Panc1 (cell line): ENCODE measurements at regions not wholly inside any gene's neighbourhood (a gene's known extent, or its start where the extent isn't known, plus 50 kb on each side); places are given as distances from the start of the nearest gene placed in this dataset.

ENCODE experiments used
- ATAC-seq: fragments of 200-7000 bp; cut with Tn5 transposase; 2 replicates; pipeline ENCODE4 v1.9.1; 2020; ENCODE audit warnings: mild to moderate bottlenecking, moderate library complexity
- BruUV-seq: library from RNA; stranded (reverse); fragments of 400-500 nt; replicated peaks from 2 replicates; lab custom pipeline; 2021; lab: Mats Ljungman, UMichigan
- CTCF ChIA-PET: fragments of 300-600 bp; sonication (Branson Sonifier 250); formaldehyde crosslinking; loops from one replicate; lab custom pipeline; 2022; ENCODE audit warnings: antibody characterized with exemption; lab: Charles Lee
- POLR2A ChIA-PET: fragments of 300-600 bp; sonication (Branson Sonifier 250); formaldehyde crosslinking; loops from one replicate; lab custom pipeline; 2022; ENCODE audit warnings: antibody characterized with exemption; lab: Charles Lee
- DNase-seq: peaks from one replicate; pipeline ENCODE4 v3.0.0-alpha.2; 2010; ENCODE audit warnings: low read depth, low spot score
- H3K27ac ChIP-seq: 2 replicates; pipeline ENCODE4 v1.5.1; 2011; ENCODE audit warnings: mild to moderate bottlenecking, low read length, inconsistent platforms
- H3K27me3 ChIP-seq: fragments of 200-500 bp; sonication (Bioruptor generic); 2 replicates; pipeline ENCODE4 v1.6.0; 2014; ENCODE audit warnings: low read length, inconsistent platforms; ENCODE audit not compliant: control insufficient read depth, insufficient read depth
- H3K36me3 ChIP-seq: fragments of 200-500 bp; sonication (Bioruptor generic); 2 replicates; pipeline ENCODE4 v1.5.1; 2014; ENCODE audit warnings: inconsistent platforms, mild to moderate bottlenecking, low read length, moderate library complexity; ENCODE audit not compliant: control insufficient read depth, insufficient read depth
- H3K4me1 ChIP-seq: 2 replicates; pipeline ENCODE4 v1.5.1; 2011; ENCODE audit warnings: inconsistent platforms, mild to moderate bottlenecking, low read length, moderate library complexity; ENCODE audit not compliant: control insufficient read depth, insufficient read depth
- H3K4me3 ChIP-seq, 2 experiments: 2 replicates each; pipeline ENCODE4 v1.5.1; 2011 to 2012; ENCODE audit warnings: low read depth in 2 of 2, low read length in 2 of 2, mild to moderate bottlenecking in 2 of 2, inconsistent platforms in 1 of 2, moderate library complexity in 1 of 2
- H3K9me3 ChIP-seq: fragments of 200-500 bp; sonication (Bioruptor generic); 2 replicates; pipeline ENCODE4 v1.5.1; 2014; ENCODE audit warnings: low read depth, mild to moderate bottlenecking, inconsistent platforms, low read length, moderate library complexity; ENCODE audit not compliant: control insufficient read depth, insufficient read depth
- POLR2AphosphoS5 ChIP-seq: IDR thresholded peaks from 2 replicates; pipeline ENCODE4 v1.6.1; 2012; ENCODE audit warnings: mild to moderate bottlenecking, low read depth, low read length, moderate library complexity
- REST ChIP-seq, 2 experiments: IDR thresholded peaks; 2 replicates each; pipeline ENCODE4 v1.6.1; 2011 to 2012; ENCODE audit warnings: low read depth in 2 of 2, control low read depth in 1 of 2, low read length in 1 of 2, mild to moderate bottlenecking in 1 of 2, moderate library complexity in 1 of 2; ENCODE audit not compliant: insufficient read depth in 1 of 2
- SIN3A ChIP-seq: IDR thresholded peaks from 2 replicates; pipeline ENCODE4 v1.6.1; 2012; ENCODE audit warnings: low read depth, mild to moderate bottlenecking, low read length, moderate library complexity, borderline replicate concordance; ENCODE audit not compliant: insufficient read depth
- TCF7L2 ChIP-seq: IDR thresholded peaks from 2 replicates; pipeline ENCODE4 v1.6.1; 2011; ENCODE audit warnings: mild to moderate bottlenecking, low read depth, low read length, inconsistent platforms
- in situ Hi-C: cut with HindIII; loops from 2 replicates; pipeline ENCODE4 v1.10.0; 2016; ENCODE audit warnings: low sequenced_read_pairs, low pct_unique_long_range_greater_than_20kb
- intact Hi-C: fragments of 100-400 bp; cut with micrococcal nuclease; formaldehyde crosslinking; loops from one replicate; pipeline ENCODE4 v1.10.0; 2022; ENCODE audit not compliant: unreplicated experiment
- TF ChIP-seq, protein P1 (sequence below): fragments of 450-650 bp; IDR thresholded peaks from 2 replicates; pipeline ENCODE4 v1.5.1; 2017; ENCODE audit warnings: mild to moderate bottlenecking

DNA sequence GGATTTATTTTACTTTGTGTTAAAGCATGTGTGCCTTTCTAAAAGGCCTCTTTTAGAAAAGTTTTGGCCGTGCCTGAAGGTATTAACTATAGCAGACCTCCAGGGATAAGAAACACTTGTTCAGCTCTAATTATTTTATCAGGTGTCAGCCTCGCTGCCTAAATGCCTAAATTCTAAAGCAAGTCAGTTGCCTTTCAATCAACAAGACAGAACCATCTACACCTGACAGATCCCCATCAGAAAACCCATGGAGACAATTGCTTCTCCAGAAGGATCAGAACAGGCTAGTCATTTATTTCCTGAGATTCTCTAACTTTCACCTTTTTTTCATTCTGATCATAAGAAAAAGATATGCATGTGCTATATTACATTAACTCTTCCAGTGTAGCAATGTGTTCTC is 171.4 kb upstream of the GPC6 start:
- H3K27ac ChIP-seq, result no peak overlapping the region
- no TSS peak for BruUV-seq
- intact Hi-C loops, result no loop called here
- ChIA-PET CTCF (no interaction called here), POLR2A (no interaction called here)
- no peak for DNase-seq
- no peaks in the 10 kb centered on the region for H3K4me1 ChIP-seq
- H3K4me3 ChIP-seq, result no peak overlapping the region
- no peak for ATAC-seq
- TF ChIP-seq, protein P1, sequence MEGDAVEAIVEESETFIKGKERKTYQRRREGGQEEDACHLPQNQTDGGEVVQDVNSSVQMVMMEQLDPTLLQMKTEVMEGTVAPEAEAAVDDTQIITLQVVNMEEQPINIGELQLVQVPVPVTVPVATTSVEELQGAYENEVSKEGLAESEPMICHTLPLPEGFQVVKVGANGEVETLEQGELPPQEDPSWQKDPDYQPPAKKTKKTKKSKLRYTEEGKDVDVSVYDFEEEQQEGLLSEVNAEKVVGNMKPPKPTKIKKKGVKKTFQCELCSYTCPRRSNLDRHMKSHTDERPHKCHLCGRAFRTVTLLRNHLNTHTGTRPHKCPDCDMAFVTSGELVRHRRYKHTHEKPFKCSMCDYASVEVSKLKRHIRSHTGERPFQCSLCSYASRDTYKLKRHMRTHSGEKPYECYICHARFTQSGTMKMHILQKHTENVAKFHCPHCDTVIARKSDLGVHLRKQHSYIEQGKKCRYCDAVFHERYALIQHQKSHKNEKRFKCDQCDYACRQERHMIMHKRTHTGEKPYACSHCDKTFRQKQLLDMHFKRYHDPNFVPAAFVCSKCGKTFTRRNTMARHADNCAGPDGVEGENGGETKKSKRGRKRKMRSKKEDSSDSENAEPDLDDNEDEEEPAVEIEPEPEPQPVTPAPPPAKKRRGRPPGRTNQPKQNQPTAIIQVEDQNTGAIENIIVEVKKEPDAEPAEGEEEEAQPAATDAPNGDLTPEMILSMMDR, result no peak
- TF ChIP-seq REST (IDR thresholded peaks at IDR 0.05; ENCODE audit: insufficient read depth in 1 of 2, low read depth in 2 of 2, low read length in 1 of 2) (no peak), TCF7L2 (no peak), SIN3A (no peak), POLR2AphosphoS5 (no peak)
- in situ Hi-C loops, result no loop called here
- no peaks in the 10 kb centered on the region for H3K9me3 ChIP-seq
- no peaks in the 10 kb centered on the region for H3K36me3 ChIP-seq
- H3K27me3 ChIP-seq, result no peaks in the 10 kb centered on the region

GRCh38 chr13:93058301-93058700 is 168.3 kb upstream of the GPC6 start:
- in situ Hi-C loops, result no loop called here
- POLR2A ChIA-PET, result no interaction called here
- ATAC-seq, result no peak

More at GRCh38 chr13:93058301-93058700, 168.3 kb upstream of the GPC6 start:
- TF ChIP-seq REST (IDR thresholded peaks at IDR 0.05; ENCODE audit: insufficient read depth in 1 of 2, low read depth in 2 of 2, low read length in 1 of 2) (no peak), TCF7L2 (no peak), SIN3A (no peak), POLR2AphosphoS5 (no peak)
- TF ChIP-seq, protein P1, result no peak
- Histone ChIP-seq H3K9me3 (no peaks in the 10 kb centered on the region), H3K27me3 (no peaks in the 10 kb centered on the region), H3K4me3 (no peak overlapping the region), H3K36me3 (no peaks in the 10 kb centered on the region), H3K27ac (no peak overlapping the region), H3K4me1 (no peaks in the 10 kb centered on the region)
- CTCF ChIA-PET, result no interaction called here
- no peak for DNase-seq
- intact Hi-C loops, result no loop called here
- BruUV-seq, result no TSS peak
